ENCODE measurements at regions not wholly inside any gene's neighbourhood (a gene's known extent, or its start where the extent isn't known, plus 50 kb on each side); places are given as distances from the start of the nearest gene placed in this dataset.

DNA sequence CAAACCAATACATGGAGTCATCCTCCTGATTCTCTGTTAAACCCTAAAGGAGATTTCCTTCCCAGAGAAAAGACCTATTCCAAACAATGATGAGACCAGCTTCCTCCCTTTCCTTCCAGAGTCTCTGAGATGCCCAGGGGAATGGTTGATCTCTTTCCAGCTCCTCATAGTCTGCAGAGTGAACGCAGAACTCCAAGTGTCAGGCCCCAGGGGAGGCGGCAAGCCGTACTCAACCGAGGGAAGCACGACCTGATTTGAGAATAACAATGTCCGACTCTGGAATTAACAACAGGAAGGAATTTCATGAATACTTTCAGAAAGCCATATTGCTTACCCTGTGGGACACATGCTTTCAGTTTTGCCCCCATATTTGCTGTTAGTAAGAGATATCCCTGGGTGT, 241.7 kb upstream of the GLI3 start:
- Histone ChIP-seq H3K9me3 (ENCODE audit: low read length) (no peaks in the 10 kb centered on the region), H3F3A (ENCODE audit: insufficient read depth, low read length, poor library complexity, severe bottlenecking) (no peaks in the 10 kb centered on the region), H2AFZ (ENCODE audit: low read depth, low read length) (no peak overlapping the region), H3K27me3 (ENCODE audit: insufficient read depth, low read depth, low read length) (no peaks in the 10 kb centered on the region), H3K4me2 (ENCODE audit: low read length) (no peak overlapping the region), H4K20me1 (ENCODE audit: insufficient read depth) (no peaks in the 10 kb centered on the region), H3K9me2 (ENCODE audit: insufficient read depth, low read length) (no peaks in the 10 kb centered on the region), H3K36me3 (ENCODE audit: insufficient read depth, low read length) (no peaks in the 10 kb centered on the region), H3K9ac (ENCODE audit: low read length) (no peak overlapping the region), H3K27ac (ENCODE audit: low read length) (no peak overlapping the region), H3K4me3 (ENCODE audit: low read length) (no peak overlapping the region), H3K79me2 (replicated peaks; ENCODE audit: insufficient read depth, low read length) (no peaks in the 10 kb centered on the region)
- TF ChIP-seq, protein P1, sequence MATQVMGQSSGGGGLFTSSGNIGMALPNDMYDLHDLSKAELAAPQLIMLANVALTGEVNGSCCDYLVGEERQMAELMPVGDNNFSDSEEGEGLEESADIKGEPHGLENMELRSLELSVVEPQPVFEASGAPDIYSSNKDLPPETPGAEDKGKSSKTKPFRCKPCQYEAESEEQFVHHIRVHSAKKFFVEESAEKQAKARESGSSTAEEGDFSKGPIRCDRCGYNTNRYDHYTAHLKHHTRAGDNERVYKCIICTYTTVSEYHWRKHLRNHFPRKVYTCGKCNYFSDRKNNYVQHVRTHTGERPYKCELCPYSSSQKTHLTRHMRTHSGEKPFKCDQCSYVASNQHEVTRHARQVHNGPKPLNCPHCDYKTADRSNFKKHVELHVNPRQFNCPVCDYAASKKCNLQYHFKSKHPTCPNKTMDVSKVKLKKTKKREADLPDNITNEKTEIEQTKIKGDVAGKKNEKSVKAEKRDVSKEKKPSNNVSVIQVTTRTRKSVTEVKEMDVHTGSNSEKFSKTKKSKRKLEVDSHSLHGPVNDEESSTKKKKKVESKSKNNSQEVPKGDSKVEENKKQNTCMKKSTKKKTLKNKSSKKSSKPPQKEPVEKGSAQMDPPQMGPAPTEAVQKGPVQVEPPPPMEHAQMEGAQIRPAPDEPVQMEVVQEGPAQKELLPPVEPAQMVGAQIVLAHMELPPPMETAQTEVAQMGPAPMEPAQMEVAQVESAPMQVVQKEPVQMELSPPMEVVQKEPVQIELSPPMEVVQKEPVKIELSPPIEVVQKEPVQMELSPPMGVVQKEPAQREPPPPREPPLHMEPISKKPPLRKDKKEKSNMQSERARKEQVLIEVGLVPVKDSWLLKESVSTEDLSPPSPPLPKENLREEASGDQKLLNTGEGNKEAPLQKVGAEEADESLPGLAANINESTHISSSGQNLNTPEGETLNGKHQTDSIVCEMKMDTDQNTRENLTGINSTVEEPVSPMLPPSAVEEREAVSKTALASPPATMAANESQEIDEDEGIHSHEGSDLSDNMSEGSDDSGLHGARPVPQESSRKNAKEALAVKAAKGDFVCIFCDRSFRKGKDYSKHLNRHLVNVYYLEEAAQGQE (IDR thresholded peaks at IDR 0.05; ENCODE audit: borderline replicate concordance) = no peak
- no peak for TF ChIP-seq SMC3 (conservative IDR thresholded peaks at IDR 0.05; ENCODE audit: poor library complexity)
- TF ChIP-seq POLR2AphosphoS5 (IDR thresholded peaks at IDR 0.05) = no peak
- no peak for TF ChIP-seq TAF1 (IDR thresholded peaks at IDR 0.05; ENCODE audit: low read depth)
- no peak for TF ChIP-seq RAD21 (conservative IDR thresholded peaks at IDR 0.05)
- TF ChIP-seq MXI1 (conservative IDR thresholded peaks at IDR 0.05; ENCODE audit: poor library complexity, severe bottlenecking) = no peak
- no peak for TF ChIP-seq EP300 (conservative IDR thresholded peaks at IDR 0.05; ENCODE audit: poor library complexity, severe bottlenecking)
- no peak for TF ChIP-seq EZH2 (IDR thresholded peaks at IDR 0.05; ENCODE audit: borderline replicate concordance, insufficient read depth, low read length, poor library complexity, severe bottlenecking)
- TF ChIP-seq, protein P2, sequence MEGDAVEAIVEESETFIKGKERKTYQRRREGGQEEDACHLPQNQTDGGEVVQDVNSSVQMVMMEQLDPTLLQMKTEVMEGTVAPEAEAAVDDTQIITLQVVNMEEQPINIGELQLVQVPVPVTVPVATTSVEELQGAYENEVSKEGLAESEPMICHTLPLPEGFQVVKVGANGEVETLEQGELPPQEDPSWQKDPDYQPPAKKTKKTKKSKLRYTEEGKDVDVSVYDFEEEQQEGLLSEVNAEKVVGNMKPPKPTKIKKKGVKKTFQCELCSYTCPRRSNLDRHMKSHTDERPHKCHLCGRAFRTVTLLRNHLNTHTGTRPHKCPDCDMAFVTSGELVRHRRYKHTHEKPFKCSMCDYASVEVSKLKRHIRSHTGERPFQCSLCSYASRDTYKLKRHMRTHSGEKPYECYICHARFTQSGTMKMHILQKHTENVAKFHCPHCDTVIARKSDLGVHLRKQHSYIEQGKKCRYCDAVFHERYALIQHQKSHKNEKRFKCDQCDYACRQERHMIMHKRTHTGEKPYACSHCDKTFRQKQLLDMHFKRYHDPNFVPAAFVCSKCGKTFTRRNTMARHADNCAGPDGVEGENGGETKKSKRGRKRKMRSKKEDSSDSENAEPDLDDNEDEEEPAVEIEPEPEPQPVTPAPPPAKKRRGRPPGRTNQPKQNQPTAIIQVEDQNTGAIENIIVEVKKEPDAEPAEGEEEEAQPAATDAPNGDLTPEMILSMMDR (IDR thresholded peaks at IDR 0.05; ENCODE audit: poor library complexity, severe bottlenecking) = no peak

DNA sequence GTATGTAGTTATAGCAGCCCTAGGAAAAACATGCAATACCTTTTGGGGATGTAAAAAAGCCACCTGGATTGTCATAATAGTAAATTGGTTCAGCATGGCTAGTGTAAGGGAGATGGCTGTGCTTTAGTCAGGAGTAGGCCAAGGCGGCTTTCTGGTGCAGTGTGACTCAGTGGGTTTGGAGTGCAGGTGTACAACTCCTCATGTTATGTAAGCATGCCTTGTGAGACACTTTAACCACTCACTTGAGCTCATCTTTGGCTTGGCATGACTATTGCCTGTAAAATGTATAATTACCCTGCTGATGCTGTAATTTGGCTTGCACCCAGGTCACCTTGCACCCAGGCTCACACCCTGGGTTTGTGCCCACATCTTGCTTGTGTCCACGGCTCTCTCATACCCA, 239.2 kb upstream of the GLI3 start:
- Histone ChIP-seq H3K9me3 (ENCODE audit: low read length) (no peaks in the 10 kb centered on the region), H2AFZ (ENCODE audit: low read depth, low read length) (no peak overlapping the region), H3K27ac (ENCODE audit: low read length) (no peak overlapping the region), H3K9ac (ENCODE audit: low read length) (no peak overlapping the region), H3K36me3 (ENCODE audit: insufficient read depth, low read length) (no peaks in the 10 kb centered on the region), H3F3A (ENCODE audit: insufficient read depth, low read length, poor library complexity, severe bottlenecking) (no peaks in the 10 kb centered on the region), H3K27me3 (ENCODE audit: insufficient read depth, low read depth, low read length) (no peaks in the 10 kb centered on the region), H3K4me2 (ENCODE audit: low read length) (no peak overlapping the region), H3K79me2 (replicated peaks; ENCODE audit: insufficient read depth, low read length) (no peaks in the 10 kb centered on the region), H3K4me3 (ENCODE audit: low read length) (no peak overlapping the region), H4K20me1 (ENCODE audit: insufficient read depth) (no peaks in the 10 kb centered on the region), H3K9me2 (ENCODE audit: insufficient read depth, low read length) (no peaks in the 10 kb centered on the region)
- TF ChIP-seq, protein P2 (IDR thresholded peaks at IDR 0.05; ENCODE audit: poor library complexity, severe bottlenecking) = no peak
- TF ChIP-seq RAD21 (conservative IDR thresholded peaks at IDR 0.05) (no peak), POLR2AphosphoS5 (IDR thresholded peaks at IDR 0.05) (no peak), SMC3 (conservative IDR thresholded peaks at IDR 0.05; ENCODE audit: poor library complexity) (no peak), TAF1 (IDR thresholded peaks at IDR 0.05; ENCODE audit: low read depth) (no peak), EZH2 (IDR thresholded peaks at IDR 0.05; ENCODE audit: borderline replicate concordance, insufficient read depth, low read length, poor library complexity, severe bottlenecking) (no peak), EP300 (conservative IDR thresholded peaks at IDR 0.05; ENCODE audit: poor library complexity, severe bottlenecking) (no peak), MXI1 (conservative IDR thresholded peaks at IDR 0.05; ENCODE audit: poor library complexity, severe bottlenecking) (no peak)
- TF ChIP-seq, protein P1 (IDR thresholded peaks at IDR 0.05; ENCODE audit: borderline replicate concordance) = no peak

All from neural cell (in vitro differentiated cells).